HG02763 (cell line): ENCODE measurements at regions not wholly inside any gene's neighbourhood (a gene's known extent, or its start where the extent isn't known, plus 50 kb on each side); places are given as distances from the start of the nearest gene placed in this dataset.
"Not testable (repeated sequence)": the region's sequence is repeated elsewhere in the genome, so short reads cannot be mapped to it uniquely, and the experiment has no call there.

Experiments
- ATAC-seq: cut with Tn5 transposase; IDR thresholded peaks from one replicate; pipeline ENCODE4 v1.9.1; 2021; ENCODE audit warnings: mild to moderate bottlenecking, moderate library complexity; ENCODE audit not compliant: unreplicated experiment

DNA sequence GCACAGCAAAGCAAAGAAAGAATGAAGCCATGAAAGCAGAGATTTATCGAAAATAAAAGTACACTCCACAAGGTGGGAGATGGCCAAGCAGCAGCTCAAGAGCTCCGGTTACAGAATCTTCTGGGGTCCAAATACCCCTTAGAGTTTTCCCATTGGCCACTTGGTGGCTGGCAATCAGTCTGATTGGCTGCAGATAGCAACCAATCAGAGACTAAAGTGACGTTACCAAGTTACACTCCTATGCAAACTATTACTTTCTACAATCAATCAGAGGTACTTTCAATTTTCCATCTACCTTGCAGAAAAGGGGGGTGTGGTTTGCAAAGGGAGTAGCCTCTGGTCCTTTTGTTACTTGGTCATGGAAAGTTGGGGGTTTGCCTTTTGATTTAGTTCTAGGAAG is 58.0 kb upstream of the AUTS2 start:
- no peak for ATAC-seq

DNA sequence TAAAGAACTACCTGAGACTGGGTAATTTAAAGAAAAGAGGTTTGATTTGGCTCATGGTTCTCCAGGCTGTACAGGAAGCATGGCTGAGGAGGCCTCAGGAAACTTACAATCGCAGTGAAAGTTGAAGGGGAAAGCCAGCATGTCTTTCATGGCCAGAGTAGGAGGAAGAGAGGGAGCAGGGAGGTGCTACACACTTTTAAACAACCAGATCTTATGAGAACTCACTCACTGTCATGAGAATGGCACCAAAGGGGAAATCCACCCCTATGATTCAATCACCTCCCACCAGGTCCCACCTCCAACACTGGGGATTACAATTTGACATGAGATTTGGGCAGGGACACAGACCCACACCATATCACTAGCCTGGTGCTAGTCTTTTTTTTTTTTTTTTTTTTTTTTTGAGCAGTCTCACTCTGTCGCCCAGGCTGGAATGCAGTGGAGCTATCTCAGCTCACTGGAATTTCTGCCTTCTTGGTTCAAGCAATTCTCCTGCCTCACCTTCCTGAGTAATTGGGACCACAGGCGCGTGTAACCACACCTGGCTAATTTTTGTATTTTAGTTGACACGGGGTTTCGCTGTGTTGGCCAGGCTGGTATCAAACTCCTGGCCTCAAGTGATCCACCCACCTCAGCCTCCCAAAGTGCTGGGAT is 56.4 kb upstream of the AUTS2 start:
- ATAC-seq = not testable (repeated sequence)

DNA sequence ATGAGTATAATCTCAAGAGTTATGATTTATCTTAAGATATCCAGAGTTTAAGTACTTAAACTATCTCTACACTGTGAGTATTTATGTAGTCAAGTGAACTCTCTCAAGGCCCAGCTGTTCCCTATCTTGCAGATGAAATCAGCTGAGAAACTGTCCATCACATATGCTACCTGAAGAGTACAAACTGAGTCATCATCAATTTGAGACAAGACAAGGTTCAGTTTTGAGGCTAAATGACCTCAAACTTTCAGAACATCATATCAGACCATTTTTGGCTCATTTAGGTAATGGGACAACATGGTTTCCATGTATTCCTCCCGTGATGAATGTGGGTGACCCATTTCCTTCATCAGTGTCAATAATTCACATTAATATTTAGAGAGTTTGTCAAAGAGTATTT is 53.1 kb upstream of the AUTS2 start:
- ATAC-seq = no peak
